ENCODE measurements at regions not wholly inside any gene's neighbourhood (a gene's known extent, or its start where the extent isn't known, plus 50 kb on each side); places are given as distances from the start of the nearest gene placed in this dataset.

- no peaks in the 10 kb centered on the region for H3K27me3 ChIP-seq (replicated peaks; ENCODE audit: insufficient read depth)
- no peak for TF ChIP-seq CTCF (IDR thresholded peaks at IDR 0.05)
- no peak overlapping the region for H3K27ac ChIP-seq
- H3K9me3 ChIP-seq: no peaks in the 10 kb centered on the region
- ATAC-seq (ENCODE audit: insufficient number of reproducible peaks, low FRiP score, low read depth) (no peak), DNase-seq (ENCODE audit: low spot score) (no peak)
- no peaks in the 10 kb centered on the region for H3K4me1 ChIP-seq (ENCODE audit: control insufficient read depth in 1 of 2, low read depth in 2 of 2)
- H3K4me3 ChIP-seq: no peak overlapping the region
- no peaks in the 10 kb centered on the region for H3K36me3 ChIP-seq
Measured at GRCh38 chr13:24623149-24623665, 57.0 kb upstream of the ATP12A start.

GRCh38 chr13:24624363-24624762 lies 55.8 kb upstream of the ATP12A start:
- Histone ChIP-seq H3K9me3 (no peaks in the 10 kb centered on the region), H3K4me1 (ENCODE audit: control insufficient read depth in 1 of 2, low read depth in 2 of 2) (no peaks in the 10 kb centered on the region), H3K36me3 (no peaks in the 10 kb centered on the region), H3K27ac (no peak overlapping the region), H3K27me3 (replicated peaks; ENCODE audit: insufficient read depth) (no peaks in the 10 kb centered on the region), H3K4me3 (no peak overlapping the region)
- DNase-seq (ENCODE audit: low spot score) (no peak), ATAC-seq (ENCODE audit: insufficient number of reproducible peaks, low FRiP score, low read depth) (no peak)
- TF ChIP-seq CTCF (IDR thresholded peaks at IDR 0.05): no peak

- Histone ChIP-seq H3K4me1 (ENCODE audit: control insufficient read depth in 1 of 2, low read depth in 2 of 2) (no peaks in the 10 kb centered on the region), H3K36me3 (no peaks in the 10 kb centered on the region), H3K27ac (no peak overlapping the region), H3K9me3 (no peaks in the 10 kb centered on the region), H3K27me3 (replicated peaks; ENCODE audit: insufficient read depth) (no peaks in the 10 kb centered on the region), H3K4me3 (no peak overlapping the region)
- no peak for DNase-seq (ENCODE audit: low spot score)
- no peak for TF ChIP-seq CTCF (IDR thresholded peaks at IDR 0.05)
- no peak for ATAC-seq (ENCODE audit: insufficient number of reproducible peaks, low FRiP score, low read depth)
Measured at GRCh38 chr13:24624801-24625231, 55.4 kb upstream of the ATP12A start.

- ATAC-seq (ENCODE audit: insufficient number of reproducible peaks, low FRiP score, low read depth) (no peak), DNase-seq (ENCODE audit: low spot score) (no peak)
- Histone ChIP-seq H3K9me3 (no peaks in the 10 kb centered on the region), H3K27ac (no peak overlapping the region), H3K27me3 (replicated peaks; ENCODE audit: insufficient read depth) (no peaks in the 10 kb centered on the region), H3K4me3 (no peak overlapping the region), H3K4me1 (ENCODE audit: control insufficient read depth in 1 of 2, low read depth in 2 of 2) (no peaks in the 10 kb centered on the region), H3K36me3 (no peaks in the 10 kb centered on the region)
- no peak for TF ChIP-seq CTCF (IDR thresholded peaks at IDR 0.05)
Measured at GRCh38 chr13:24625331-24625731, 54.9 kb upstream of the ATP12A start.

- H3K4me1 ChIP-seq (ENCODE audit: control insufficient read depth in 1 of 2, low read depth in 2 of 2): no peaks in the 10 kb centered on the region
- DNase-seq (ENCODE audit: low spot score) (no peak), ATAC-seq (ENCODE audit: insufficient number of reproducible peaks, low FRiP score, low read depth) (no peak)
- no peaks in the 10 kb centered on the region for H3K36me3 ChIP-seq
- H3K27ac ChIP-seq: no peak overlapping the region
- H3K9me3 ChIP-seq: no peaks in the 10 kb centered on the region
- H3K27me3 ChIP-seq (replicated peaks; ENCODE audit: insufficient read depth): no peaks in the 10 kb centered on the region
- no peak overlapping the region for H3K4me3 ChIP-seq
- TF ChIP-seq CTCF (IDR thresholded peaks at IDR 0.05): no peak
Measured at GRCh38 chr13:24625870-24626849, 54.0 kb upstream of the ATP12A start.

All from thoracic aorta (tissue), 2 donors.